ENCODE measurements at regions not wholly inside any gene's neighbourhood (a gene's known extent, or its start where the extent isn't known, plus 50 kb on each side); places are given as distances from the start of the nearest gene placed in this dataset.
"Not testable (repeated sequence)": the region's sequence is repeated elsewhere in the genome, so short reads cannot be mapped to it uniquely, and the experiment has no call there.

DNA sequence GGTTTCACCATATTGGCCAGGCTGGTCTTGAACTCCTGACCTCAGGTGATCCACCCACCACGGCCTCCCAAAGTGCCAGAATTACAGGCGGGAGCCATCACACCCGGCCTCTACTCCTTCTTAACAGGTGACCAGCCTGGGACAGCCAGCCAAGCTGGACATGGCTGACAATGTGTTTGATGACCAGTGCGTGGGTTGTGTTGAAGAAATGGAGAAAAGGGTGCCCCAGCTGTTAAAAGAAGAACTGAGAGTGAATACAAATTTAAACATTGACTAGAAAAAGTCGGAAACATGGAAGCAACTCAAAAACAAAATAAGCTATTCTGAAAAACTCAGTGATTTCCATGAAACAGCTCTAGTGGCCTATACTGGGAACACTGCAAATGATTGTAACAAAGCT, 86.5 kb upstream of the CLPB start:
- H3K27me3 ChIP-seq, result no peaks in the 10 kb centered on the region
- intact Hi-C loops (cut with DNase I), result no loop called here
- no peaks in the 10 kb centered on the region for H3K36me3 ChIP-seq
- no peak for TF ChIP-seq POLR2A (IDR thresholded peaks at IDR 0.05)
- TF ChIP-seq POLR2AphosphoS5 (IDR thresholded peaks at IDR 0.05; ENCODE audit: insufficient read depth in 1 of 2, low read depth in 1 of 2), result no peak
- no peak for TF ChIP-seq CTCF (IDR thresholded peaks at IDR 0.05)
- no peak overlapping the region for H3K27ac ChIP-seq
- DNase-seq (ENCODE audit: extremely low spot score in 2 of 2), result no peak
- H3K4me1 ChIP-seq, result peaks cover 6% of the 10 kb centered on the region
- H3K9me3 ChIP-seq, result no peaks in the 10 kb centered on the region
- no peak overlapping the region for H3K4me3 ChIP-seq

DNA sequence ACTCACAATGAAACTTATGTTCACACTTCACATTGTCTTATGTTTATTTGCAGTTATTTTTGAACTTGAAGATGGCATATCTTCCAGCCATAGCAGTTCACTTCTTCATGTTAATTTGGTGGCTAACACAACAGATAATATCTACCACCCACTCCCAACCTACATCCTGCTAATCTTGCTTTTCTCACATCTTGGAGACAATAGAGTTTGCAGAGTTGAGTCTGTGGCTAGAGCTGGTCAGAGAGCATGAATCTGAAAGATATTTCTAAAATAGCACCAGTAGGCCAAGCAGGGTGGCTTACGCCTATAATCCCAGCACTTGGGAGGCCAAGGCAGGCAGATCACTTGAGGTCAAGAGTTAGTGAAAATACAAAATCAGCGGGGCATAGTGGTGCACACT, 85.6 kb upstream of the CLPB start:
- H3K4me1 ChIP-seq; H3K27ac ChIP-seq; H3K27me3 ChIP-seq; H3K4me3 ChIP-seq; intact Hi-C loops (cut with DNase I); H3K9me3 ChIP-seq; DNase-seq (ENCODE audit: extremely low spot score in 2 of 2); H3K36me3 ChIP-seq: not testable (repeated sequence)

DNA sequence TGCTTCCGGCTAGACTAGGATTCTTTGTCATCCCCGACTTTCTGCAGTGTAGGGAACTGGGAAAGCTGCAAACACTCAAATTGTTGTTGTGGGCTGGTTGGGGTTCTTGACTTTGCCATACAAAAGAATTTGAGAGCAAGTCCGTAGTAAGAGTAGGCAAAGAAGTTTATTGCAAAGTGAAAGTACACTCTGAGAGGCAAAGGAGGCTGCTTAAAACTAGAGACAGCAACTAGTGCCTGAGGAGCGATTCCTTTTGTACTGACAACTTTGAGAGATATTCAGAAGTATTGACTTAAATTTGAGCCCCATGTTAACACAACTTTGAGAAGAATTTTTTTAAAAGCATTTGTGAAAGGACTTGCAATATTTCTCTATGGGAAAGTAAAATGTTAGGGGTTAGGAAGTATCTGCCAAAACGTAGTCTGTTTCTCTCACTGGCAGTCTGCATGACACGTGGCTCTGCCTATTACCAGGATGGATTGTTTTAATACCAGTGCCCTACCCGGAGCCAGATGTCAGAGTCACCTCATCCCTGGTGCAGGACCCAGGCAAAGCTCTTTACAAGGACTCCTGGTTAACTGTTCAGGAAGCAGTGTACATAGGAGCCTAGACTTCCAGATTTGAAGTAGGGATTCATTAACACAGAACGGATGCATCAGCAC, 85.0 kb upstream of the CLPB start:
- TF ChIP-seq CTCF (IDR thresholded peaks at IDR 0.05), result no peak
- no peaks in the 10 kb centered on the region for H3K36me3 ChIP-seq
- peaks cover 6% of the 10 kb centered on the region for H3K4me1 ChIP-seq
- H3K4me3 ChIP-seq, result peak overlapping the region; percentile 30
- no peaks in the 10 kb centered on the region for H3K9me3 ChIP-seq
- H3K27me3 ChIP-seq, result no peaks in the 10 kb centered on the region
- intact Hi-C loops (cut with DNase I), result no loop called here
- no peak for DNase-seq (ENCODE audit: extremely low spot score in 2 of 2)
- no peak overlapping the region for H3K27ac ChIP-seq

GRCh38 chr11:72514331-72514730, 80.0 kb upstream of the CLPB start:
- intact Hi-C loops (cut with DNase I), result no loop called here

GRCh38 chr11:72513411-72513810, 79.1 kb upstream of the CLPB start:
- Histone ChIP-seq H3K4me1 (no peaks in the 10 kb centered on the region), H3K9me3 (no peaks in the 10 kb centered on the region), H3K4me3 (no peak overlapping the region), H3K27ac (no peak overlapping the region), H3K27me3 (no peaks in the 10 kb centered on the region), H3K36me3 (no peaks in the 10 kb centered on the region)
- DNase-seq (ENCODE audit: extremely low spot score in 2 of 2), result no peak
- intact Hi-C loops (cut with DNase I), result no loop called here
- TF ChIP-seq CTCF (IDR thresholded peaks at IDR 0.05) (no peak), POLR2A (IDR thresholded peaks at IDR 0.05) (no peak), POLR2AphosphoS5 (IDR thresholded peaks at IDR 0.05; ENCODE audit: insufficient read depth in 1 of 2, low read depth in 1 of 2) (no peak)

More at GRCh38 chr11:72514331-72514730, 80.0 kb upstream of the CLPB start:
- TF ChIP-seq CTCF (IDR thresholded peaks at IDR 0.05) (no peak), POLR2A (IDR thresholded peaks at IDR 0.05) (no peak), POLR2AphosphoS5 (IDR thresholded peaks at IDR 0.05; ENCODE audit: insufficient read depth in 1 of 2, low read depth in 1 of 2) (no peak)
- no peaks in the 10 kb centered on the region for H3K27me3 ChIP-seq
- H3K4me3 ChIP-seq, result no peak overlapping the region
- DNase-seq (ENCODE audit: extremely low spot score in 2 of 2), result no peak
- H3K9me3 ChIP-seq, result no peaks in the 10 kb centered on the region
- H3K36me3 ChIP-seq, result no peaks in the 10 kb centered on the region
- no peaks in the 10 kb centered on the region for H3K4me1 ChIP-seq
- H3K27ac ChIP-seq, result no peak overlapping the region

Data from vagina (tissue), 2 donors.